Caki2 (cell line): ENCODE measurements at regions not wholly inside any gene's neighbourhood (a gene's known extent, or its start where the extent isn't known, plus 50 kb on each side); places are given as distances from the start of the nearest gene placed in this dataset.

ENCODE experiments used
- DNase-seq: peaks from one replicate; pipeline ENCODE4 v3.0.0-alpha.2; 2015; ENCODE audit warnings: low read depth
- in situ Hi-C: cut with HindIII; loops from 2 replicates; pipeline ENCODE4 v1.10.0; 2016; ENCODE audit warnings: low sequenced_read_pairs, low pct_unique_long_range_greater_than_20kb, mixed read lengths

DNA sequence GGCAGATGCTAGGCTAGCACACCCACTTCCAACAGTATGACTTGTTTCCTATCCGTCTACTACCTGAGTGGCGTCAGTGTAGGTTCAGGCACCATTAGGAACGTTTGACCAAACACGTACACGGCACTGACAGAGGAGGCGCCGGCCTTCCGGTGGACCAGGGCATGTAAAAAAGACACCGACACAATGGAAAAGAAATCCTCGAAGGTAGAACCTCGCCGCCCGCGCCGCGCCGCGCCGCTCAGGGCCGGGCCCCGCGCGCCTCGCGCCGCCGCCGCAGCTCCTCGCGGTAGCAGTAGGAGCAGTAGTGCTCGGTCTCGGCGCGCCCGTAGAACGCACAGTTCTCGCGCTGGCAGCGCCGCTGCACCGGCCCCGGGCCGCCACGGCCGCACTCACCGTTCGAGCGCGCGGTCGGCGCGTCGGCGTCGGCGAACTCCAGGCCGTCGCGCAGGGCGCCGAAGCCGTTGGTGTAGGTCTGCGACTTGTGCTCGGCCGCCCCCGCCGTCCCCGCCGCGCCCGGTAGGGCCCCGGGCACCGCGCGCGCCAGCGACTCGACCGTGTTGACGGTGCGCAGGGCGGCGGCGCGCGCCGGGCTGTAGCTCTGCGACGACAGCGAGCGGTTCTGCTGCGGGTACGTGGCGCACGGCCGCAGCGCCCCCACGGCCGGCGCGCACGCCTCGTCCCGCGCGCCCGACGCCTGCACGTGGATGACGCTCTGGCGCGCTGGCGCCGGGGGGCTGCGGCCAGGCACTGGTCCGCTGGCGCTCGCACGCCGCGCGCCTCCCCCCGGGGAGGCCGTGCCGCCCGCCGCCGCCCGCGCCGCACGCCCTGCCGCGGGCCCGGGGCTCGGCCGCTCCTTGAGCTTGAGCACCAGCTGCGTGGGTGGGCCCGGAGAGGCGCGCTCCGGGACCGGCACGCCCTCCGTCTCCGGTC lies 156.7 kb downstream of the KLF13 start:
- DNase-seq, result no peak
- in situ Hi-C loops, result no loop called here

GRCh38 chr15:31483986-31484951 lies 157.6 kb downstream of the KLF13 start:
- no peak for DNase-seq
- in situ Hi-C loops, result no loop called here

- DNase-seq, result no peak
- in situ Hi-C loops, result no loop called here
These were observed 158.4 kb downstream of the KLF13 start for GRCh38 chr15:31484986-31485385.

GRCh38 chr15:31485431-31485830 lies 158.8 kb downstream of the KLF13 start:
- no peak for DNase-seq
- in situ Hi-C loops, result no loop called here

DNA sequence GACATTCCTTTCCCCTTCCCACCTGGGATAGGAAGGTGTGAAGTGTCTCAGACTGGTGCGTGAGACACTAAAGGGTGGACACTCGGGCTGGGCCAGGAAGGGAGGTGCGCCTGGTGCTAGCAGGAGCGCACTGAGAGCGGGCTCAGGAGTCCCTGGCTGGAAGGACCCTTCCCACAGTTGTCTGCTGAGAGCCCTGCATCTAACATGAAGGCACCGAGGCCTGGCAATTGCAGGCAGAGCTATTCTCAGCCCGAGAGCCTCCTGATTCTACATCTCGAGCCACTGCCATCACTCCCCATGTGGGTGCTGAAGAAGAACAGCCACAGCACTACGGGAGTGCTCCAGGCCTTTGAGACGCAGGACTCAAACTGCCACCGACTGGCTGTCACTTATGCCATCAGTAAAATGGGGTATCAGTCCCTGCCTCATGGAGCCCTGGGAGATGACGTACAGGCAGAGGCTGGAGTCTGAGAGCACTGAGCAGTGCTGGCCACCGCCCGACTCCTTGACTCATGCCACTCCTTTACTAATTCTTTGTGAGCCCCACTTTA lies 159.4 kb downstream of the KLF13 start:
- in situ Hi-C loops, result no loop called here

DNA sequence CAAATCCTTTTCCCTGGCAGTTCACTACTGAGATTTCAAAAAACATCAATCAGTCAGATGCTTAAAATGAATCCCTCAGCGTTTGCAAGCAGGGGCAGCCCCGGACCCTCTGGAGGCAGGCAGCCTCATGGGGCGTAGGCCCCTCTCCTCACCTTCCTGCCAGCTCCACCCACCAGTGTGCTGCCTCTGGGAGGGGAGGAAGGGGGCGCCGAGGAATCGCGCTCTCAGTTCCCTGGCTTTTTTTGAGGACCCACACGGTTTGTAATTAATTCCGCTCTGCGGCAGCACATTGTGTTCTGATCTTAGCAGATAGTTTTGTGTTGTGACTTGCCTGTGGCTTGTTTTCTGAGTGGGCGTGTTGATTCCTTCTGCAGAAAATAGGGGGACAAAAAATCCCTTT lies 159.9 kb downstream of the KLF13 start:
- DNase-seq, result no peak
- in situ Hi-C loops, result no loop called here

More for the DNA sequence above, 159.4 kb downstream of the KLF13 start:
- no peak for DNase-seq

GRCh38 chr15:31486906-31487695 lies 160.5 kb downstream of the KLF13 start:
- DNase-seq, result no peak
- in situ Hi-C loops, result no loop called here

- in situ Hi-C loops, result no loop called here
- DNase-seq, result no peak
These were observed 161.3 kb downstream of the KLF13 start for GRCh38 chr15:31487811-31488436.

- peak; percentile 84 for DNase-seq
- in situ Hi-C loops, result no loop called here
These were observed 162.0 kb downstream of the KLF13 start for GRCh38 chr15:31488437-31489204.

DNA sequence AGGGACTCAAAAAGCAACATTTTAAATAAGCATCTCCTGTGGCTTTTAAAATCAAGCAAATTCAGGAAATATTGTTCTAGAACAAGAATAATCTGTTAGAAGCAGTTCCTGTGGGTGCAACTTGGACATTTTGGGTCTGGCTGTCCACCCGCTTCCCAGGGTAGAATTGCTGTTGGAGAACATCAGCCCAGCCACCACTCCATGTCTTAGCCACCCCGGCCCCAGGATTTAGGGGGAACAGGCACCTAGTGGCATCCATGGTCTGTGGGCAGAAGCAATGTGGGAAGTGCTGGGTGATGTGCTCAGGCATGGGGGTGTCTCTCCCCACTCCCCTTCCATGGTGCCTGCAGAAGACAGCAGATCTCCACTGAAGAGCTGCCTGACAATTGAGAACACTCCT lies 162.6 kb downstream of the KLF13 start:
- no peak for DNase-seq
- in situ Hi-C loops, result no loop called here

GRCh38 chr15:31489801-31490646 lies 163.4 kb downstream of the KLF13 start:
- peak; percentile 51 for DNase-seq

DNA sequence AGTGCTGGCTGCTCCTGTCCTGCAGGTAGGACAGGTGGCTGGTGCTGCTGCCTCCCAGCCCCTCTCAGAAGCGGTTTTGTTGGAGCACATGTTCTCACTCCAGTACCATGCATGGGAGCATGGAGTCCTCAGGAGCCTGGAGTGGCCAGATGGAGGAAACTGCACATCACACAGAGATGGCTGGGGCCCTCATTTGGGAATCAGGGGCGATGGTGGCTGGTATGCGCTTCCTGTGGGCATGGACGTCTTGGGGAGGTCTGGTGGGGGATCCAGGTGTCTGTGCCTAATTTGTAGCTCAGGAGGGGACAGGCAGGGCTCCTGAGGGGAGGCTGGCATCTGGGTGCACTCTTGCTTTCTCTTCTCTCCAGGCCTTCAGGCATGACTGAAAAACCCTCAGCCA lies 168.2 kb downstream of the KLF13 start:
- in situ Hi-C loops, result no loop called here
- DNase-seq, result no peak

More at GRCh38 chr15:31489801-31490646, 163.4 kb downstream of the KLF13 start:
- in situ Hi-C loops, result no loop called here

DNA sequence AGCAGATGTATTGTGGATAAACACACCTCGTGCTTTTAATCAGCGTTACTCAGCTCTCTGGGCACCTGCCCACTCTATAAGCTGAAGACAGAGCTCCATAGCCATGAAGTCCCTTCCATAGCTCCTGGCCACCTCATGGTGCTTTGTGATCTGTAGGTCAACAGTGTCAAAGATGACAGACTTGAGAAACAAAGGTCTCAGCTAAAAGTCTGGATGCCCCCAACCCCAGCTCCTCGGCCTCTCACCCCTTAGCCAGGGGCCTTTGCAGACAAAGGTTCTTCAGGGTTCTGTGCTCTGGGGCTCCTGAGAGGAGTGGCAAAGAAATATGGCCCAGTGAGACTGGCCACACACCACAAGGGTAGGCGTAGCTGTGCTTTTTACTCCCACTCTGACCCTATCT lies 168.6 kb downstream of the KLF13 start:
- no peak for DNase-seq
- in situ Hi-C loops, result no loop called here

DNA sequence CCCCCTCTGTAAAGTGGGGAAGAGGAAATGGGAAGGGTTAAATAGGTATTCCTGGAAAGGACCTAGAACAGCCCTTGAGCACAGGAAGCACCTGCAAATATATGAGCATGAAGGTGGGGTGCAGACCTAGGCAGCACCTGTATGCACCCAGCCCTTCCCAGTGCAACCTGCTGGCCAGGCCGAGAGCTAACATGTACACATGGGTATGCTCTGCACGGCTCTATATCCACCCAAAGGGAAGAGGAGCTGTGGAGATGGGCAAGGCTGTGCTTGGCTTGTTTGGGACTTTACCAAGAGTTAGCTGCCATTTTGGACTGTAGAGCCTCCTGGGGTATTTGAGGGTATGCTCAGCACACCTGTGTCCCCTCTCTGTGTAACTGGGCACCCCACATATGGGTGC lies 171.2 kb downstream of the KLF13 start:
- DNase-seq, result no peak
- in situ Hi-C loops, result no loop called here

DNA sequence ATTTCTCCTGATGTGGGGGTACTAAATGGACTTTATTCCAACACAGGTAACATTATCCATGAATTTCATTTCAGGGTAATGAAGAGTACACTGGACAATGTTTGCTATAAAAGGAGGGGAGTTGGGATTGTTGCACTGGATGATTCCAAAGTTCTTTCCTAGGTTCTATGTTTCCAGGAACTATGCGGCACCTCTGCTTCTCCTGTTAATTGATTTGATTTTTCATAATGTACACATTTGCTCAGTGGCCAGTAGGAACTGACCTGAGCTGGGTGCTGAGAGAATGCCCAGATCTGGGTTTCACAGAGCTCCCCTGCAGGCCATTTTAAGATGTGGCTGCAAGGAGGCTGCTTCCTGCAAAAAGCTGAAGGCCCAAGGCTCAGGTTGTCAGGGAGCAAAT lies 171.7 kb downstream of the KLF13 start:
- DNase-seq, result no peak
- in situ Hi-C loops, result no loop called here

DNA sequence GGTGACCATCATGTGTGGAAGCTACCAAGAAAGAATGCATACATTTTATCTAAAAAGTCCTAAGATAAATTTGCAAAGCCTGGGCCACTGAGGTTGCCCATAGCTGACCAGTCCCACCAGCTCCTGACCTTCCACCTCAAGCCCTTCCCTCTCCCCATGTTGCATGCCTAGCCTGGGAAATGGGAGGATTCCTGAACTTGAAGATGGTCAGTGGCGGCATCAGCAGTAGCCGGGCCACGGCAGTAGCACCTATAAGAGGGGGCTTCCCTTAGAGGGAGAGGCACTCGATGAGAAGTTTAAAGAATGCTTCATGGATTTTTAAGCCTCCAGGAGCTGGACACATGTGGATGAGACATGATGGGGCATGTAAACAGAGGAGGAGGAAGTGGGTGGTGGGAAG lies 172.1 kb downstream of the KLF13 start:
- in situ Hi-C loops, result no loop called here
- DNase-seq, result no peak
